Keratinocyte (primary cell): ENCODE measurements at regions not wholly inside any gene's neighbourhood (a gene's known extent, or its start where the extent isn't known, plus 50 kb on each side); places are given as distances from the start of the nearest gene placed in this dataset.

Experiments
- DNase-seq: peaks from one replicate; pipeline ENCODE4 v3.0.0-alpha.2; 2011; ENCODE audit warnings: low read depth, missing footprints, low spot score
- FAIRE-seq: peaks from 2 replicates; lab custom pipeline; 2011; peaks lifted over from hg19 to GRCh38; lab: Jason Lieb, UNC
- H2AFZ ChIP-seq: 2 replicates; pipeline ENCODE4 v1.6.0; 2012; ENCODE audit warnings: low read length, control low read depth, inconsistent platforms; ENCODE audit not compliant: control insufficient read depth
- H3K27ac ChIP-seq: 2 replicates; pipeline ENCODE4 v1.5.1; 2011; ENCODE audit warnings: low read length; ENCODE audit not compliant: control insufficient read depth, insufficient read depth
- H3K27me3 ChIP-seq: 3 replicates; pipeline ENCODE4 v1.6.0; 2011; ENCODE audit warnings: low read length; ENCODE audit not compliant: control insufficient read depth, insufficient read depth; ENCODE audit errors: extremely low read depth
- H3K36me3 ChIP-seq, 2 experiments: 2 replicates in 1 of 2; 3 replicates in 1 of 2; pipeline ENCODE4 v1.5.1; 2011; ENCODE audit warnings: low read length in 2 of 2, mild to moderate bottlenecking in 1 of 2; ENCODE audit not compliant: control insufficient read depth in 2 of 2, insufficient read depth in 2 of 2; ENCODE audit errors: extremely low read depth in 1 of 2
- H3K4me1 ChIP-seq: 3 replicates; pipeline ENCODE4 v1.5.1; 2011; ENCODE audit warnings: low read length; ENCODE audit not compliant: control insufficient read depth, insufficient read depth; ENCODE audit errors: extremely low read depth
- H3K4me2 ChIP-seq: 3 replicates; pipeline ENCODE4 v1.6.0; 2011; ENCODE audit warnings: low read depth, low read length; ENCODE audit not compliant: control insufficient read depth, insufficient read depth; ENCODE audit errors: extremely low read depth
- H3K4me3 ChIP-seq, 3 experiments: fragments of 200-600 bp in 1 of 3; sonication (generic) in 1 of 3; 2 replicates in 2 of 3; 3 replicates in 1 of 3; pipeline ENCODE4 v1.5.1; 2011 to 2016; ENCODE audit warnings: low read length in 3 of 3, mild to moderate bottlenecking in 3 of 3, control low read depth in 2 of 3, inconsistent platforms in 1 of 3, low read depth in 1 of 3, mixed read lengths in 1 of 3, mixed run types in 1 of 3, moderate library complexity in 1 of 3; ENCODE audit not compliant: control insufficient read depth in 2 of 3, insufficient read depth in 2 of 3; ENCODE audit errors: extremely low read depth in 1 of 3
- H3K79me2 ChIP-seq: 2 replicates; pipeline ENCODE4 v1.6.0; 2012; ENCODE audit warnings: low read length; ENCODE audit not compliant: control insufficient read depth, insufficient read depth
- H3K9ac ChIP-seq: 3 replicates; pipeline ENCODE4 v1.6.0; 2011; ENCODE audit warnings: low read length; ENCODE audit not compliant: control insufficient read depth, insufficient read depth; ENCODE audit errors: extremely low read depth
- H3K9me1 ChIP-seq: 3 replicates; pipeline ENCODE4 v1.6.0; 2011; ENCODE audit warnings: low read length; ENCODE audit not compliant: control insufficient read depth, insufficient read depth; ENCODE audit errors: extremely low read depth
- H3K9me3 ChIP-seq: 2 replicates; pipeline ENCODE4 v1.5.1; 2012; ENCODE audit warnings: low read depth, low read length; ENCODE audit not compliant: control insufficient read depth
- H4K20me1 ChIP-seq: 3 replicates; pipeline ENCODE4 v1.6.0; 2011; ENCODE audit warnings: low read length; ENCODE audit not compliant: control insufficient read depth, insufficient read depth; ENCODE audit errors: extremely low read depth
- EZH2 ChIP-seq: IDR thresholded peaks from one replicate; pipeline ENCODE4 v1.6.1; 2012; ENCODE audit warnings: inconsistent platforms, mild to moderate bottlenecking, low read length, moderate library complexity
- dilution Hi-C: fragments of 300-500 bp; cut with MboI; formaldehyde crosslinking; loops from one replicate; pipeline ENCODE4 v1.7.0; 2020; ENCODE audit warnings: low sequenced_read_pairs; ENCODE audit not compliant: extremely low pct_ligation_motif_present
- TF ChIP-seq, protein P1 (sequence below), 3 experiments: IDR thresholded peaks in 1 of 3; conservative IDR thresholded peaks in 1 of 3; optimal IDR thresholded peaks in 1 of 3; 2 replicates in 2 of 3; 3 replicates in 1 of 3; pipeline versions ENCODE3 to v1.5.1; 2011; ENCODE audit warnings: low read length in 3 of 3, mild to moderate bottlenecking in 3 of 3, moderate library complexity in 2 of 3, control low read depth in 1 of 3, inconsistent platforms in 1 of 3; ENCODE audit not compliant: insufficient read depth in 2 of 3; ENCODE audit errors: extremely low read depth in 1 of 3

DNA sequence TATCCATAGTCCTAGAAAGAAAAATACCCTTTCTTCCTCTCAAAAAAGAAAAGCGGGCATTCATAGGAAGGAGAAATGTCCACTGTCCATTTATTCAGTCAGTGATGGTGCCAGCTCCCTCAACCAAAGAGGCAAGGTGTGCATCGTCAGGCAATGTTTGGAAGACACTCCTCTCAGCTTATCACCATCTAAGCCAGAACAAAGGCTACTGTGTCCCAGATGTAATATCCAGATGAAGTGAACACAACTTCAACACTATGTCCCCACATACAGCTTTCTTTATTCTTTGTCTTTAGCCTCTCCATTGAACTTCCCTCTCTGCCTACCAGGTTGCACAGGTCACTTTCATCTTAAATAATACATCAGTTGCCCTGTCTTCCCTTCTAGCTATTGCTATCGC is 131.4 kb upstream of the RNF32 start:
- TF ChIP-seq, protein P1, sequence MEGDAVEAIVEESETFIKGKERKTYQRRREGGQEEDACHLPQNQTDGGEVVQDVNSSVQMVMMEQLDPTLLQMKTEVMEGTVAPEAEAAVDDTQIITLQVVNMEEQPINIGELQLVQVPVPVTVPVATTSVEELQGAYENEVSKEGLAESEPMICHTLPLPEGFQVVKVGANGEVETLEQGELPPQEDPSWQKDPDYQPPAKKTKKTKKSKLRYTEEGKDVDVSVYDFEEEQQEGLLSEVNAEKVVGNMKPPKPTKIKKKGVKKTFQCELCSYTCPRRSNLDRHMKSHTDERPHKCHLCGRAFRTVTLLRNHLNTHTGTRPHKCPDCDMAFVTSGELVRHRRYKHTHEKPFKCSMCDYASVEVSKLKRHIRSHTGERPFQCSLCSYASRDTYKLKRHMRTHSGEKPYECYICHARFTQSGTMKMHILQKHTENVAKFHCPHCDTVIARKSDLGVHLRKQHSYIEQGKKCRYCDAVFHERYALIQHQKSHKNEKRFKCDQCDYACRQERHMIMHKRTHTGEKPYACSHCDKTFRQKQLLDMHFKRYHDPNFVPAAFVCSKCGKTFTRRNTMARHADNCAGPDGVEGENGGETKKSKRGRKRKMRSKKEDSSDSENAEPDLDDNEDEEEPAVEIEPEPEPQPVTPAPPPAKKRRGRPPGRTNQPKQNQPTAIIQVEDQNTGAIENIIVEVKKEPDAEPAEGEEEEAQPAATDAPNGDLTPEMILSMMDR (optimal IDR thresholded peaks at IDR 0.05 in 1 of 3, IDR thresholded peaks at IDR 0.05 in 1 of 3, conservative IDR thresholded peaks at IDR 0.05 in 1 of 3; ENCODE audit: extremely low read depth in 1 of 3, insufficient read depth in 2 of 3, low read length in 3 of 3): no peak
- TF ChIP-seq EZH2: no peak
- Histone ChIP-seq H3K4me3 (no peak overlapping the region), H4K20me1 (no peaks in the 10 kb centered on the region), H3K27me3 (no peaks in the 10 kb centered on the region), H3K79me2 (no peaks in the 10 kb centered on the region), H3K4me2 (no peak overlapping the region), H2AFZ (no peak overlapping the region), H3K4me1 (no peaks in the 10 kb centered on the region), H3K27ac (no peak overlapping the region), H3K36me3 (no peaks in the 10 kb centered on the region), H3K9me3 (peaks cover 2% of the 10 kb centered on the region), H3K9ac (no peak overlapping the region), H3K9me1 (no peaks in the 10 kb centered on the region)
- DNase-seq: no peak
- FAIRE-seq: no peak
- dilution Hi-C loops: no loop called here

DNA sequence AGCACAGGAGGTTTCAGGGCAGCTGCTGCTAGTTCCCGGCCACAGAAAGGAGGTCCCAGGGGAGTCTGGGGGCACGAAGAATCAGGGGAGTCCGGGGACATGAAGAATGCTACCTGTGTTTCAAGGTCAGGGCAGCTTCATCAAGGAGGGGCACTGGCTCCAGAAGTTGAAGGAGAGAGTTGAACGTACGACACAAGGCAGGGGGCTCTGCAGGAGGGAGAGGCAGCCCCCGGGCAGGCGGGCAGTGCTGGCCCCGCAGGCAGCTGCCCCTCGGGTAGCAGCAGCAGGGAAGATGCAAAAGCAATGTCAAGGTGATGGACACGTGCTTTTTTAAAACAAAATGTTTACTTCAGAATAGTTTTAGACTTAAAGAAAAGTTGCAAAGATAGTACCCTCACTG is 134.7 kb upstream of the RNF32 start:
- Histone ChIP-seq H3K4me1 (no peaks in the 10 kb centered on the region), H3K36me3 (no peaks in the 10 kb centered on the region), H3K27me3 (no peaks in the 10 kb centered on the region), H3K4me3 (no peak overlapping the region), H2AFZ (no peak overlapping the region), H3K27ac (no peak overlapping the region), H3K9me1 (no peaks in the 10 kb centered on the region), H3K9ac (no peak overlapping the region), H3K9me3 (peaks cover 4% of the 10 kb centered on the region), H3K79me2 (no peaks in the 10 kb centered on the region), H3K4me2 (no peak overlapping the region), H4K20me1 (no peaks in the 10 kb centered on the region)
- FAIRE-seq (no peak), DNase-seq (no peak)
- dilution Hi-C loops: no loop called here
- TF ChIP-seq, protein P1 (optimal IDR thresholded peaks at IDR 0.05 in 1 of 3, IDR thresholded peaks at IDR 0.05 in 1 of 3, conservative IDR thresholded peaks at IDR 0.05 in 1 of 3; ENCODE audit: extremely low read depth in 1 of 3, insufficient read depth in 2 of 3, low read length in 3 of 3): no peak
- no peak for TF ChIP-seq EZH2
